Endothelial cell of umbilical vein (primary cell): ENCODE measurements at regions not wholly inside any gene's neighbourhood (a gene's known extent, or its start where the extent isn't known, plus 50 kb on each side); places are given as distances from the start of the nearest gene placed in this dataset.

ENCODE experiments used
- EZH2 ChIP-seq: IDR thresholded peaks from 2 replicates; pipeline ENCODE4 v1.6.1; 2012; ENCODE audit warnings: borderline replicate concordance, low read depth, mild to moderate bottlenecking, moderate library complexity, low read length, inconsistent platforms; ENCODE audit not compliant: severe bottlenecking
- FOS ChIP-seq: IDR thresholded peaks from 2 replicates; pipeline ENCODE4 v1.6.1; 2011; ENCODE audit warnings: mild to moderate bottlenecking, low read length, moderate library complexity, borderline replicate concordance; ENCODE audit not compliant: insufficient read depth
- GATA2 ChIP-seq: IDR thresholded peaks from 2 replicates; pipeline ENCODE4 v1.7.0; 2011; ENCODE audit warnings: low read depth, mild to moderate bottlenecking, moderate library complexity, mixed read lengths, low read length; ENCODE audit not compliant: insufficient read length, insufficient read depth
- JUN ChIP-seq: IDR thresholded peaks from 2 replicates; pipeline ENCODE4 v1.6.1; 2011; ENCODE audit warnings: borderline replicate concordance, low read depth; ENCODE audit not compliant: insufficient read length, insufficient read depth
- MYC ChIP-seq: IDR thresholded peaks from one replicate; pipeline ENCODE4 v1.6.1; 2011; ENCODE audit warnings: mild to moderate bottlenecking, low read depth, low read length
- POLR2A ChIP-seq: IDR thresholded peaks from 2 replicates; pipeline ENCODE4 v1.6.1; 2012; ENCODE audit warnings: low read depth, mild to moderate bottlenecking, control low read depth, low read length
- POLR2AphosphoS5 ChIP-seq: IDR thresholded peaks from 2 replicates; pipeline ENCODE4 v1.6.1; 2012; ENCODE audit warnings: low read depth, mild to moderate bottlenecking, control low read depth, low read length, moderate library complexity; ENCODE audit not compliant: insufficient read depth
- TF ChIP-seq, protein P1 (sequence below), 2 donors: IDR thresholded peaks; 1 replicate in 1 of 2; 2 replicates in 1 of 2; pipeline ENCODE4 v1.5.1; 2011; ENCODE audit warnings: low read length in 2 of 2, mild to moderate bottlenecking in 2 of 2, moderate library complexity in 2 of 2, control low read depth in 1 of 2, inconsistent platforms in 1 of 2, low read depth in 1 of 2; ENCODE audit not compliant: insufficient read depth in 1 of 2; ENCODE audit errors: extremely low read depth in 1 of 2
- TF ChIP-seq, protein P2 (sequence below): IDR thresholded peaks from 2 replicates; pipeline ENCODE4 v1.6.1; 2011; ENCODE audit not compliant: insufficient read depth, insufficient read length

DNA sequence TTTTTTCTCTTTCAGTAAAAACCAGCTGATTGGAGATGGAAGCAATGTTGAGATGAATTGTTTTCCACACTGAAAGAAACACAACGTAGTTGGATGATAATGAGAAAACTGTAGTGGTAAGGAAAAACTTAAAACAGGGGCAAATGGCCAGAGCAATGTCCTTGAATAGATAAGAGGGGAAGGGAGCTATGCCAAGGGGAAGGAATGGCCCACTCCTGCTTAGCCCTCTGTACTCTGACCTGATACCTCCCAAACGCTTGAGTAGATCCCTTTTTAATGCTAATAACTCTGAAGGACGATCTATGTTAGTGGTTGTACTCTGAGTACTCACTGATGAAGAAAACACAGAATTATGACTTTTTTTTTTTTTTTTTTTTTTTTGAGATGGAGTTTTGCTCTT is 114.7 kb upstream of the DAB2 start:
- TF ChIP-seq GATA2 (no peak), EZH2 (no peak), POLR2A (no peak), POLR2AphosphoS5 (no peak), MYC (no peak), JUN (no peak), FOS (no peak)
- TF ChIP-seq, protein P1, sequence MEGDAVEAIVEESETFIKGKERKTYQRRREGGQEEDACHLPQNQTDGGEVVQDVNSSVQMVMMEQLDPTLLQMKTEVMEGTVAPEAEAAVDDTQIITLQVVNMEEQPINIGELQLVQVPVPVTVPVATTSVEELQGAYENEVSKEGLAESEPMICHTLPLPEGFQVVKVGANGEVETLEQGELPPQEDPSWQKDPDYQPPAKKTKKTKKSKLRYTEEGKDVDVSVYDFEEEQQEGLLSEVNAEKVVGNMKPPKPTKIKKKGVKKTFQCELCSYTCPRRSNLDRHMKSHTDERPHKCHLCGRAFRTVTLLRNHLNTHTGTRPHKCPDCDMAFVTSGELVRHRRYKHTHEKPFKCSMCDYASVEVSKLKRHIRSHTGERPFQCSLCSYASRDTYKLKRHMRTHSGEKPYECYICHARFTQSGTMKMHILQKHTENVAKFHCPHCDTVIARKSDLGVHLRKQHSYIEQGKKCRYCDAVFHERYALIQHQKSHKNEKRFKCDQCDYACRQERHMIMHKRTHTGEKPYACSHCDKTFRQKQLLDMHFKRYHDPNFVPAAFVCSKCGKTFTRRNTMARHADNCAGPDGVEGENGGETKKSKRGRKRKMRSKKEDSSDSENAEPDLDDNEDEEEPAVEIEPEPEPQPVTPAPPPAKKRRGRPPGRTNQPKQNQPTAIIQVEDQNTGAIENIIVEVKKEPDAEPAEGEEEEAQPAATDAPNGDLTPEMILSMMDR (IDR thresholded peaks at IDR 0.05; ENCODE audit: extremely low read depth in 1 of 2, insufficient read depth in 1 of 2, low read depth in 1 of 2, low read length in 2 of 2) = no peak
- TF ChIP-seq, protein P2, sequence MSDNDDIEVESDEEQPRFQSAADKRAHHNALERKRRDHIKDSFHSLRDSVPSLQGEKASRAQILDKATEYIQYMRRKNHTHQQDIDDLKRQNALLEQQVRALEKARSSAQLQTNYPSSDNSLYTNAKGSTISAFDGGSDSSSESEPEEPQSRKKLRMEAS = no peak
